Hematopoietic multipotent progenitor cell treated with erythropoietin and hydrocortisone succinate and interleukin-3 and kit ligand, for 15 days (in vitro differentiated cells): ENCODE measurements at regions not wholly inside any gene's neighbourhood (a gene's known extent, or its start where the extent isn't known, plus 50 kb on each side); places are given as distances from the start of the nearest gene placed in this dataset.

Source experiments
- DNase-seq: peaks from one replicate; pipeline ENCODE4 v3.0.0-alpha.2; 2015; ENCODE audit warnings: low spot score

DNA sequence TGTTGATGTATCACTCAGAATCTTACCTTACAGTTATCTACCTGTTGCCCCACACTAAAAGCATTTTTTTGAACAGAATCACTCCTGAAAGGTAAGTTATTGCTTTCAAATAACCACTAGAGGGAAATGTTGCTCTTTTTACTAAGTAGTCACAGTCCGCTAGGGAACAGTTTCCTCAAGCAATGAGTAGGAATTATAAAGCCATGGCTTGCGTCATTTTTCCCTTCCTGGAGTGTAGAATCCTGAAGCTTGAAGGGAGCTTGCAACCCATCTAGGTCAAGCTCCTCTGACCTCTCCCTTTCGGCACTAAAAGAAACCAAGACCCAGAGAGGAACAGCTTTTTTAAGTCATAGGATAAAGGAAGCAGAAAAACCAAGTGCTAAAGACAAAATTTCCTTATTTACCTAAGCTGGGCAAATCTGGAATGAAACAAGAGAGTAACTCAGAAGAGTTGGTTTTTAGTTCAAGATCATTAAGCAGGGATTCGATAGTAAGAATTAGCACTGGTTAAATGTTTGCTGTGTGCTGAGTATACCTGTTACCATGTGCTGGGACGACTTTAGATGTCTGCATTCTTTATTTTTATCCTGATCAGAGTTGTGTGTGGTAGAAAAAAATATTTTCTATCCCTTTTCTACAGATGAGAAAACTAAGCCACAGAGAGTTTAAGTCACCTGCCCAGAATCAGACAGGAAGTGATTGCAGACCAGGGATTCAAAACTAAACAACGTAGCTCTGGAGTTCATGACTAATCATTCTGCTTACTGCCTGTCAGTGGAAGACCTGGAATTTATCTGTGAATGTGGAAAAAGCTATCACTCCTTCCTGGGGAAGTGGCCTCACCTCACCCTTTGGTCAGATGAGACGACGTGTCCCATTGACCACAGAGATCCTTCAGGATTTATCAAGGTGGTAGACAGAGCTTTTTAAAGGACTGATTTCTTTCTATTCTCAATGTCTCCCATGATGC, 631.5 kb downstream of the RAB28 start:
- DNase-seq, result no peak

DNA sequence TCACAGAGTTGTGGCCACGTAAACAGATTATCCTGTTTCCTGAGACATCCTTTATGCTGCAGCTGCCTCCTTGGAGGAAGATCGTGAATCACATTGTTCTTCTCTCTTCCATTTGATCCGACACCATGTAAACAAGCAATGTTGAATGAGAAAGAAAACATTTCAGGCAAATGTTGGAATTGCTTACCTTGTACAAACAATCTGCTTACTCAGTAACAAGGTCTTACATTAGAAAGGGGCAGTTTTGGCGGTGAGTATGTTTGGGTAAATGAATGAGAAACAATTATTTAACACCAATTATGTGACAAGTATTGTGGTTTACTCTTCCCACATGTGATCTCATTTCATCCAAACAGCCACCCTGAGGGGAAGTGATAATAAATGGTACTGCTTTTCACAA, 637.8 kb downstream of the RAB28 start:
- no peak for DNase-seq

GRCh38 chr4:12844141-12844540, 640.0 kb downstream of the RAB28 start:
- DNase-seq, result no peak

- no peak for DNase-seq
These were observed 656.2 kb downstream of the RAB28 start for GRCh38 chr4:12827966-12828365.

GRCh38 chr4:12791536-12791935, 692.6 kb downstream of the RAB28 start:
- no peak for DNase-seq

GRCh38 chr4:12787261-12787660, 696.9 kb downstream of the RAB28 start:
- DNase-seq, result no peak

GRCh38 chr4:12778706-12779105, 705.4 kb downstream of the RAB28 start:
- no peak for DNase-seq

GRCh38 chr4:12778191-12778590, 705.9 kb downstream of the RAB28 start:
- DNase-seq, result no peak

DNA sequence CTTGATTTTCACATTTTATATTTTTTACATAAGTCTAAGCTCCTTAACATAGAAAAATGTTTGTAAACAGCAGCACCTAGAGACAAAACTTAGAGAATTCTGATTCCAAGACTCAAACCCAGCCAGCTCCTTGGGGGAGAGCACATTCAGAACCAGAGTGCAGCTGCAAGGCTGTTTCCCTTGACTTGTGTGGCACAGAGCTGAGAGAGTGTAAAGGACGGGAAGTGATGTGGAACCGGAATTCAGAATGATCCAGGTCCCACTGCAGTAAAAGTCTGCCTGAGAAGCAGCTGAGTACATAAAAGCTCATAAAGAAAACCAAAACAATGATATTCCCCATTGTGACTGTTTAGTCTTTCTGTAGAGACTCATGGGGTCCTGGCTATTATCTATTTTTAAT, 713.8 kb downstream of the RAB28 start:
- no peak for DNase-seq

DNA sequence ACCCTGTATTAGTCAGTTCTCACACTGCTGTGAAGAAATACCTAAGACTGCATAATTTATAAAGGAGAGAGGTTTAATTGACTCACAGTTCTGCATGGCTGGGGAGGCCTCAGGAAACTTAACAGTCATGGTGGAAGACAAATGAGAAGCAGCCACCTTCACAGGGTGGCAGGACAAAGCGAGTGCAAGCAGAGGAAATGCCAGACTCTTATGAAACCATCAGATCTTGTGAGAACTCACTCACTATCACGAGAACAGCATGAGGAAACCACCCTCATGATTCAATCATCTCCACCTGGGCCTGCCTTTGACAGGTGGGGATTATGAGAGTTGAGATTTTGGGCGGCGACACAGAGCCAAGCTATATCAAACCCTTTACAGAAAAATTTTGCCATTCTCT, 722.4 kb downstream of the RAB28 start:
- no peak for DNase-seq

DNA sequence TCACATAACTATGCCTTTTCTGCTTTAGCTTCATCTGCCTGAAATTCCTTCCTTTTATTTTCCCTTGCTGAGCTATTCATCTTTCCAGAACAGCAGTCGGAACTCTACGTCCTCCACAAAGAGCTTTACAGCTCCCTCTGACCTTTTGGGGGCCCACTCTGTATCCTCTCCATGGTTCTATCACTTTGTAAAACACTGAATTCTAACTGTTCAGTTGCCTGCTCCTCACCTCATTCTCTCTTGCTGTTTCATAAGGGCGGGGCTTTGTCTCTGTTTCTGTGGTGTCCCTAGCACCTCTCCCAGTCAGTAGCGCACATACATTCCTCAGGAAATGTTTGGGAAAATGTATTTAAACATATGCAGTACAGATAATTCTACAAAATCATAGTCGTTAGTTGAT, 737.0 kb downstream of the RAB28 start:
- no peak for DNase-seq

- DNase-seq, result no peak
These were observed 737.9 kb downstream of the RAB28 start for GRCh38 chr4:12746221-12746620.

- no peak for DNase-seq
These were observed 749.6 kb downstream of the RAB28 start for GRCh38 chr4:12734586-12734985.

- DNase-seq, result peak; percentile 8
These were observed 754.8 kb downstream of the RAB28 start for GRCh38 chr4:12729384-12729783.

DNA sequence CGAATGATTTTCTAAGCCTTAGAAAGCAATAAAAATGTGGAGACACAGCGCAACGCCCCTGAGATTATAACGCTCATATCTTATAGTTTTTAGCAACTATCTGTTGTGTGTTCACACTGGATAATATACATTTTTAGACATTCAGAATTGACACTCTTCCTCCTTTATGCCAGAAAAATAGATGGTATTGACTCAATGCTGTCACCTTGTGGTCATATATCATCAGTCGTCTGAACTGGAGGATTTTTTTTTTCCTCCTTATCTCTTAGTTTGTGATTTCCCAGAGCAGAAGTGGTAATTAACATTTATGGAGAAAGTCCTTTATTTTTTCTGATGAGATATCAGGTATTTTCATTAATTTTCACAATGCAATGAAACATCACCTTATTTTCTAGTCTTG, 759.6 kb downstream of the RAB28 start:
- DNase-seq, result no peak

DNA sequence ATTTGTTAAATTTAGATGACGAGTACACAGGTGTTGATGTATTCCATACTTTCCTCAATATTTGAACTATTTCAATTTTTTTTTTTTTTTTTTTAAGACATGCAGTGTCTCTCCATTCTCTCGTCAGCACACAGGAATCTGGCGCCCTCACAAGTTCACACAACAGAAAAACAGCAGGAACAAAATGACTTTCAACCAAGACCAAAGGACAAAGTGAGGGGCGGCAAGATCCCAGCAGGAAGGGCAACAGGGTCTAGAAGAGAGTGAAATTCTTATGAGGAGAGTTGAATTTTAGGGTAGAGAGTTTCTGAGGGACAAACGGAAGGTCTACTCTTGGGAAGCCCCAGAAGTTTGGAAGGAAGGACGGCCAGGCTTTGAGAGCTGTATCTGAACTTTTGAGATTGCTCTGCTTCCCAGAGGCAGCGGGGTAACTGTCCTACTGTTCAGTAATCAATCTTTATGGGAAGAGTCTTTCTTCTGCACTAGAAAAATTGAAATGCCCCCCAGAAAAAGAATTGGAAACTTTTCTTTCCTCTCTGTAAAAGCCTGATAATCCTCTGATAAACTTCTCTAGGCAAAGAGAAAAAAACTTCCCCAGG, 760.2 kb downstream of the RAB28 start:
- DNase-seq, result no peak

GRCh38 chr4:12716896-12717295, 767.2 kb downstream of the RAB28 start:
- DNase-seq, result no peak

- no peak for DNase-seq
These were observed 771.3 kb downstream of the RAB28 start for GRCh38 chr4:12712648-12713339.

DNA sequence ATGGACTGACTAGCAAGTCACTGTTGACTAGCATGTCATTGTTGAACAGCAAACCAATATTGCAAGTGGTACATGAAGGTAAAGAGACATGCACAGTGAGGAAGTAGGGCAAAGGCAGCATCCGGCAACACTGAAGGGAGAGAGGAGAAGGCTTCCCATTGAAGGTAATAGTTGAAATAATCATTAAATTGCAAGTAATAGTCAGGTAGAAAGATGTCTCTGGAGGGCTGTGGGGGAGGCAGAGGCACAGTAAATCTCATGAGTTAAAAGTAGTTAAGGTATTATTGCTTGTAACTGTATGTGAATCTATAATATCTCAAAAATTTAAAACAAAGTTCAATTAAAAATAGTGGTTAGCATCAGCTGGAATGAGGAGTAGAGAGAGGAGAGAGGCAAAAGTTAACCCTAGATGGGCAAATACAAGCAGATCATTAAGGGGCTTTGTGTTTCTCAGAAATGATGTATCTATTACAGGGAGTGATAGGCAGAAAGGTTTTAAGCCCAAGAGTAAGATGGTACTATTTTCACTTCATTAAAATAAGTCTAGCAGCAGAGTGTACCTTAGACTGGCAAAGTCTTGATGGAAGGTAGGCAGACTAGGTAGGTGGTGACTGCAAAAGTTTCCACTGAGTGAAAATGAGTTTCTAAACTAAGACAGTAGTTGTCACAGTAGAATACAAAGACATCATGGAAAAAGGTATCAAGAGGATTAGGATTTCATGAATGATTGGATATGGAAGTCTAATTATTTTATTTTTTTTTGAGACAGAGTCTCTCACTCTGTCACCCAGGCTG, 776.6 kb downstream of the RAB28 start:
- no peak for DNase-seq

DNA sequence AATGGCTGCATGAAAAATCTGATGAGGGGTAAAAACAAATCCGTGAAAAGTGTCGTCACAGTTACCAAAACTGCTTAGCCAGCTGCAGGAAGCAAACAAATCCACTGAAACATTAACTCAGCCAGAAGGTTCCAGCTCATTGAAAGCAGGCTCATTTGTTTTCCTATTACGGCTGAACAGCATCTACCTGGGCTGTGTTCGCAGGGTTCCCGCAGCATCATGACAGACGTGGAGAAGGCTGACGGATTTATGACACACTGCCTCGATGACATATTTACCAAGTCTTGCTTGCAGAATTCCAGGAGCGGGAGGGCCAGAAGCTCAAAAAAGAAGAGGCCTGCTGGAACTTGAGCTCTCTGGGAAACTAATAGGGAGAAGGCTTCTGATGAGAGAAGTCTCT, 781.1 kb downstream of the RAB28 start:
- no peak for DNase-seq

DNA sequence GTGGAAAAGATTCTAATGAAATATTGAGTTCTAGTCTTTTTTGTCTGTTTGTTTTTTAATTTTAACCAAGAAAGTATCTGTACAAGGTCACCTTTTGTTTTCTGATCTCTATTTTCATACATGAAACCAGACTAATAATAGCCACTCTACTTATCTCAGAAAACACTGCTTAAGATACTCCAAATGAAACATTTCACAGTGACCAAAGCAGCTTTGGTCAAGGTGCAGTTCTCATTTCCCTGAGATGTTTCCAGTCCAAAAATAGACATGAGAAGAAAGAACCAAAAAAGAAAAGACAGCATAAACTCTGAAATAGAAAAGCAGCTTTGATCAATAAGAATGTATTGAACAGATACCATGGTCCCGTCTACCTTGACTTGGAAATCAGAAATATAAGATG, 782.8 kb downstream of the RAB28 start:
- no peak for DNase-seq

- no peak for DNase-seq
These were observed 786.2 kb downstream of the RAB28 start for GRCh38 chr4:12697970-12698369.
